CD14-positive monocyte (primary cell): ENCODE measurements at regions not wholly inside any gene's neighbourhood (a gene's known extent, or its start where the extent isn't known, plus 50 kb on each side); places are given as distances from the start of the nearest gene placed in this dataset.

ENCODE experiments used
- DNase-seq, 3 donors: peaks; one replicate each; pipeline ENCODE4 v3.0.0-alpha.2; 2011 to 2022
- H2AFZ ChIP-seq: 2 replicates; pipeline ENCODE4 v1.6.0; 2012; ENCODE audit warnings: mild to moderate bottlenecking, low read depth, low read length, inconsistent platforms; ENCODE audit not compliant: insufficient read depth, poor library complexity, severe bottlenecking
- H3K27ac ChIP-seq, 2 donors: 1 replicate in 1 of 2; 2 replicates in 1 of 2; pipeline ENCODE4 v1.5.1; 2012 to 2013; ENCODE audit warnings: low read length in 2 of 2, control low read depth in 1 of 2, inconsistent platforms in 1 of 2, low read depth in 1 of 2, mild to moderate bottlenecking in 1 of 2
- H3K27me3 ChIP-seq, 2 donors: one replicate each; pipeline versions ENCODE4 v1.6.0 to v1.6.1; 2011 to 2013; ENCODE audit warnings: low read length in 2 of 2; ENCODE audit not compliant: control insufficient read depth in 2 of 2, insufficient read depth in 2 of 2
- H3K36me3 ChIP-seq, 2 donors: replicated peaks in 1 of 2; 1 replicate in 1 of 2; 2 replicates in 1 of 2; pipeline versions ENCODE4 v1.5.1 to v1.6.1; 2012 to 2013; ENCODE audit warnings: low read length in 2 of 2, control low read depth in 1 of 2, inconsistent platforms in 1 of 2, mild to moderate bottlenecking in 1 of 2; ENCODE audit not compliant: insufficient read depth in 2 of 2, control insufficient read depth in 1 of 2
- H3K4me1 ChIP-seq, 2 donors: 1 replicate in 1 of 2; 2 replicates in 1 of 2; pipeline versions ENCODE4 v1.5.1 to v1.6.1; 2012 to 2013; ENCODE audit warnings: low read length in 2 of 2, control low read depth in 1 of 2, inconsistent platforms in 1 of 2, mild to moderate bottlenecking in 1 of 2, moderate library complexity in 1 of 2; ENCODE audit not compliant: insufficient read depth in 2 of 2, control insufficient read depth in 1 of 2
- H3K4me2 ChIP-seq: replicated peaks from 2 replicates; pipeline ENCODE3; 2012; ENCODE audit warnings: low read length, moderate library complexity, mild to moderate bottlenecking; ENCODE audit not compliant: poor library complexity, severe bottlenecking; ENCODE audit errors: extremely low read depth
- H3K4me3 ChIP-seq, 3 experiments: fragments of 200-600 bp in 1 of 3; sonication (generic) in 1 of 3; replicated peaks in 1 of 3; 1 replicate in 2 of 3; 2 replicates in 1 of 3; pipeline ENCODE4 v1.5.1; 2011 to 2013; ENCODE audit warnings: low read length in 3 of 3, mild to moderate bottlenecking in 3 of 3, control low read depth in 2 of 3, low read depth in 2 of 3, inconsistent platforms in 1 of 3, moderate library complexity in 1 of 3
- H3K79me2 ChIP-seq: 2 replicates; pipeline ENCODE4 v1.6.0; 2012; ENCODE audit warnings: mild to moderate bottlenecking, control low read depth, inconsistent platforms, low read length, moderate library complexity; ENCODE audit not compliant: insufficient read depth
- H3K9ac ChIP-seq: 2 replicates; pipeline ENCODE4 v1.6.0; 2017; ENCODE audit warnings: low read length, mild to moderate bottlenecking; ENCODE audit not compliant: insufficient read depth, poor library complexity, severe bottlenecking
- H3K9me3 ChIP-seq, 2 donors: replicated peaks in 1 of 2; 1 replicate in 1 of 2; 2 replicates in 1 of 2; pipeline versions ENCODE4 v1.5.1 to v1.6.1; 2012 to 2013; ENCODE audit warnings: low read length in 2 of 2, control low read depth in 1 of 2; ENCODE audit not compliant: control insufficient read depth in 1 of 2, insufficient read depth in 1 of 2
- H4K20me1 ChIP-seq: 2 replicates; pipeline ENCODE4 v1.6.0; 2012; ENCODE audit warnings: mild to moderate bottlenecking, low read length, control low read depth, moderate library complexity; ENCODE audit not compliant: insufficient read depth
- H3K27ac Mint-ChIP-seq, 7 donors: one replicate each; pipeline ENCODE4 v1.8.0; 2020; ENCODE audit warnings: mild to moderate bottlenecking in 7 of 7, mixed read lengths in 7 of 7, moderate library complexity in 6 of 7, inconsistent platforms in 2 of 7
- H3K27me3 Mint-ChIP-seq, 3 donors: one replicate each; pipeline ENCODE4 v1.8.0; 2021 to 2022; ENCODE audit warnings: low read depth in 3 of 3, mild to moderate bottlenecking in 3 of 3, mixed read lengths in 3 of 3, moderate library complexity in 3 of 3, inconsistent platforms in 1 of 3
- H3K36me3 Mint-ChIP-seq, 2 donors: one replicate each; pipeline ENCODE4 v1.8.0; 2020; ENCODE audit warnings: mixed read lengths in 2 of 2, inconsistent platforms in 1 of 2, mild to moderate bottlenecking in 1 of 2
- H3K4me1 Mint-ChIP-seq: one replicate; pipeline ENCODE4 v1.8.0; 2020; ENCODE audit warnings: mild to moderate bottlenecking, mixed read lengths
- H3K4me3 Mint-ChIP-seq, 2 donors: one replicate each; pipeline ENCODE4 v1.8.0; 2020; ENCODE audit warnings: mild to moderate bottlenecking in 2 of 2, mixed read lengths in 2 of 2, moderate library complexity in 1 of 2
- H3K9me3 Mint-ChIP-seq, 7 donors: one replicate each; pipeline ENCODE4 v1.8.0; 2020 to 2022; ENCODE audit warnings: mixed read lengths in 7 of 7, mild to moderate bottlenecking in 6 of 7, moderate library complexity in 6 of 7, inconsistent platforms in 2 of 7
- CTCF ChIP-seq: fragments of 200-600 bp; IDR thresholded peaks from one replicate; pipeline ENCODE4 v1.8.0; 2022; ENCODE audit warnings: antibody characterized with exemption, mild to moderate bottlenecking
- WGBS: methylation state at CpG from one replicate; pipeline ENCODE4 v1.1.5; 2013; ENCODE audit warnings: missing lambda C conversion rate; ENCODE audit not compliant: insufficient coverage; 5-methylcytosine and 5-hydroxymethylcytosine counted together
- intact Hi-C, 2 donors: fragments of 100-400 bp; cut with micrococcal nuclease; formaldehyde crosslinking; loops; one replicate each; pipeline versions ENCODE4 v1.15.0 to v1.15.1; 2023

- Histone ChIP-seq H3K9me3 (no peaks in the 10 kb centered on the region), H3K4me2 (no peak overlapping the region), H3K27ac (no peak overlapping the region), H3K4me1 (no peaks in the 10 kb centered on the region), H3K9ac (no peak overlapping the region), H2AFZ (no peak overlapping the region), H3K4me3 (no peak overlapping the region), H3K27me3 (no peaks in the 10 kb centered on the region), H4K20me1 (no peaks in the 10 kb centered on the region), H3K79me2 (no peaks in the 10 kb centered on the region), H3K36me3 (no peaks in the 10 kb centered on the region)
- H3K4me1 Mint-ChIP-seq = peaks cover 1% of the 10 kb centered on the region
- no peak for TF ChIP-seq CTCF
- no peak overlapping the region for H3K27ac Mint-ChIP-seq
- WGBS = 93% methylated on average over 4 of the region's 5 CpGs
- no peaks in the 10 kb centered on the region for H3K36me3 Mint-ChIP-seq
- peaks cover 0 to 4% (median 0%) of the 10 kb centered on the region in 7 donors for H3K9me3 Mint-ChIP-seq
- no peak overlapping the region for H3K4me3 Mint-ChIP-seq
- H3K27me3 Mint-ChIP-seq = peaks cover 0 to 1% (median 0%) of the 10 kb centered on the region in 3 donors
- no peak for DNase-seq
- intact Hi-C loops = no loop called here
These were observed 682.4 kb downstream of the ADGRL2 start for GRCh38 chr1:82483146-82483545.

GRCh38 chr1:82478916-82479315 is 678.2 kb downstream of the ADGRL2 start:
- Histone ChIP-seq H3K27ac (no peak overlapping the region), H3K4me1 (no peaks in the 10 kb centered on the region), H3K4me2 (no peak overlapping the region), H3K79me2 (no peaks in the 10 kb centered on the region), H4K20me1 (no peaks in the 10 kb centered on the region), H3K9me3 (no peaks in the 10 kb centered on the region), H3K9ac (no peak overlapping the region), H3K4me3 (no peak overlapping the region), H3K36me3 (no peaks in the 10 kb centered on the region), H3K27me3 (no peaks in the 10 kb centered on the region), H2AFZ (no peak overlapping the region)
- DNase-seq = no peak
- Mint-ChIP-seq H3K36me3 (no peaks in the 10 kb centered on the region), H3K27ac (no peak overlapping the region), H3K4me1 (no peaks in the 10 kb centered on the region), H3K27me3 (no peaks in the 10 kb centered on the region), H3K4me3 (no peak overlapping the region), H3K9me3 (peaks cover 0 to 5% (median 0%) of the 10 kb centered on the region in 7 donors)
- TF ChIP-seq CTCF = no peak
- intact Hi-C loops = no loop called here
- WGBS = 100% methylated on average over 3 of the region's 3 CpGs
